IMR-90 (cell line): ENCODE measurements at regions not wholly inside any gene's neighbourhood (a gene's known extent, or its start where the extent isn't known, plus 50 kb on each side); places are given as distances from the start of the nearest gene placed in this dataset.

Experiments used
- ATAC-seq: fragments of 200-7000 bp; cut with Tn5 transposase; 2 replicates; pipeline ENCODE4 v1.9.1; 2020; ENCODE audit warnings: low read depth, mild to moderate bottlenecking, moderate library complexity
- BruUV-seq: library from RNA; stranded (reverse); fragments of 400-500 nt; replicated peaks from 2 replicates; lab custom pipeline; 2021; lab: Mats Ljungman, UMichigan
- CTCF ChIA-PET: fragments of 300-600 bp; formaldehyde crosslinking; extraction: SDS; loops from one replicate; lab custom pipeline; 2021; ENCODE audit warnings: antibody characterized with exemption; lab: Yijun Ruan, JAX
- POLR2A ChIA-PET: fragments of 300-600 bp; sonication (Branson Sonifier 250); formaldehyde crosslinking; loops from one replicate; lab custom pipeline; 2022; ENCODE audit warnings: antibody characterized with exemption; ENCODE audit not compliant: unreplicated experiment; lab: Charles Lee
- DNase-seq: peaks from one replicate; pipeline ENCODE4 v3.0.0; 2013
- H2AFZ ChIP-seq: replicated peaks from 2 replicates; pipeline ENCODE3; 2013; ENCODE audit warnings: low read length, mild to moderate bottlenecking; ENCODE audit not compliant: poor library complexity
- H2AK5ac ChIP-seq: 2 replicates; pipeline ENCODE4 v1.6.1; 2013; ENCODE audit warnings: low read depth, low read length, inconsistent platforms
- H2AK9ac ChIP-seq: replicated peaks from 2 replicates; pipeline ENCODE3; 2013; ENCODE audit warnings: mild to moderate bottlenecking, low read depth, low read length, moderate library complexity; ENCODE audit not compliant: poor library complexity
- H2BK120ac ChIP-seq: 2 replicates; pipeline ENCODE4 v1.6.1; 2013; ENCODE audit warnings: low read depth, low read length, inconsistent platforms
- H2BK15ac ChIP-seq: 3 replicates; pipeline ENCODE4 v1.6.1; 2013; ENCODE audit warnings: low read depth, low read length, inconsistent platforms
- H2BK20ac ChIP-seq: 2 replicates; pipeline ENCODE4 v1.6.1; 2013; ENCODE audit warnings: low read depth, mild to moderate bottlenecking, inconsistent platforms, low read length, moderate library complexity
- H2BK5ac ChIP-seq: 2 replicates; pipeline ENCODE4 v1.6.1; 2013; ENCODE audit warnings: mild to moderate bottlenecking, low read depth, low read length, inconsistent platforms; ENCODE audit not compliant: poor library complexity, severe bottlenecking
- H3K14ac ChIP-seq: replicated peaks from 2 replicates; pipeline ENCODE4 v1.6.1; 2013; ENCODE audit warnings: low read depth, low read length, inconsistent platforms
- H3K18ac ChIP-seq: 2 replicates; pipeline ENCODE4 v1.6.1; 2013; ENCODE audit warnings: low read depth, low read length, control low read depth
- H3K23ac ChIP-seq: 2 replicates; pipeline ENCODE4 v1.6.1; 2013; ENCODE audit warnings: low read depth, low read length, inconsistent platforms
- H3K27ac ChIP-seq: 2 replicates; pipeline ENCODE4 v1.5.1; 2013; ENCODE audit warnings: mild to moderate bottlenecking, control low read depth, low read length; ENCODE audit not compliant: insufficient read depth
- H3K27me3 ChIP-seq: 2 replicates; pipeline ENCODE4 v1.6.1; 2013; ENCODE audit warnings: low read length; ENCODE audit not compliant: control insufficient read depth, insufficient read depth
- H3K36me3 ChIP-seq: 2 replicates; pipeline ENCODE4 v1.6.1; 2013; ENCODE audit warnings: low read length, mixed read lengths; ENCODE audit not compliant: control insufficient read depth, insufficient read depth
- H3K4ac ChIP-seq: 2 replicates; pipeline ENCODE4 v1.6.1; 2013; ENCODE audit warnings: low read depth, low read length, inconsistent platforms
- H3K4me1 ChIP-seq: 2 replicates; pipeline ENCODE4 v1.6.1; 2013; ENCODE audit warnings: low read length, mixed read lengths; ENCODE audit not compliant: control insufficient read depth, insufficient read depth
- H3K4me2 ChIP-seq: 2 replicates; pipeline ENCODE4 v1.6.1; 2013; ENCODE audit warnings: low read depth, mild to moderate bottlenecking, control low read depth, low read length, moderate library complexity
- H3K4me3 ChIP-seq: 2 replicates; pipeline ENCODE4 v1.5.1; 2013; ENCODE audit warnings: low read depth, mild to moderate bottlenecking, control low read depth, low read length, moderate library complexity; ENCODE audit not compliant: insufficient read depth
- H3K56ac ChIP-seq: 2 replicates; pipeline ENCODE4 v1.6.1; 2013; ENCODE audit warnings: low read length, inconsistent platforms; ENCODE audit not compliant: insufficient read depth; ENCODE audit errors: extremely low read depth
- H3K79me1 ChIP-seq, 2 experiments: 2 replicates each; pipeline ENCODE4 v1.6.1; 2013; ENCODE audit warnings: low read length in 2 of 2, inconsistent platforms in 1 of 2, low read depth in 1 of 2
- H3K9ac ChIP-seq: 2 replicates; pipeline ENCODE4 v1.6.1; 2013; ENCODE audit warnings: low read depth, low read length, control low read depth
- H3K9me1 ChIP-seq: 2 replicates; pipeline ENCODE4 v1.6.1; 2013; ENCODE audit warnings: low read length, inconsistent platforms; ENCODE audit not compliant: insufficient read depth
- H3K9me3 ChIP-seq: 2 replicates; pipeline ENCODE4 v1.6.1; 2013; ENCODE audit warnings: low read length; ENCODE audit not compliant: control insufficient read depth, insufficient read depth
- H4K20me1 ChIP-seq: 2 replicates; pipeline ENCODE4 v1.6.1; 2013; ENCODE audit warnings: low read length, inconsistent platforms; ENCODE audit not compliant: insufficient read depth
- H4K5ac ChIP-seq: 2 replicates; pipeline ENCODE4 v1.6.1; 2013; ENCODE audit warnings: mild to moderate bottlenecking, low read depth, low read length, control low read depth
- H4K8ac ChIP-seq, 2 experiments: 2 replicates each; pipeline ENCODE4 v1.6.1; 2013; ENCODE audit warnings: low read depth in 2 of 2, low read length in 2 of 2, control low read depth in 1 of 2, inconsistent platforms in 1 of 2
- H4K91ac ChIP-seq: 2 replicates; pipeline ENCODE4 v1.6.1; 2013; ENCODE audit warnings: low read depth, low read length, inconsistent platforms; ENCODE audit not compliant: insufficient read depth
- BHLHE40 ChIP-seq: fragments of 150-350 bp; IDR thresholded peaks from 2 replicates; pipeline ENCODE4 v1.6.1; 2016; ENCODE audit warnings: mild to moderate bottlenecking, low read depth, low read length
- CEBPB ChIP-seq: IDR thresholded peaks from 2 replicates; pipeline ENCODE4 v1.6.1; 2012; ENCODE audit warnings: low read depth, low read length, improper control_type of control experiment
- CHD1 ChIP-seq: IDR thresholded peaks from 2 replicates; pipeline ENCODE4 v1.6.1; 2012; ENCODE audit warnings: low read depth, low read length, improper control_type of control experiment
- FOS ChIP-seq: fragments of 150-350 bp; IDR thresholded peaks from 2 replicates; pipeline ENCODE4 v1.6.1; 2016; ENCODE audit warnings: low read depth, low read length
- MAFK ChIP-seq: IDR thresholded peaks from 2 replicates; pipeline ENCODE4 v1.6.1; 2012; ENCODE audit warnings: low read depth, low read length, improper control_type of control experiment
- MAZ ChIP-seq: IDR thresholded peaks from 2 replicates; pipeline ENCODE4 v1.6.1; 2012; ENCODE audit warnings: low read depth, mild to moderate bottlenecking, low read length, improper control_type of control experiment, moderate library complexity, borderline replicate concordance
- MXI1 ChIP-seq: IDR thresholded peaks from 2 replicates; pipeline ENCODE4 v1.6.1; 2012; ENCODE audit warnings: low read depth, mild to moderate bottlenecking, low read length, moderate library complexity, borderline replicate concordance
- NFE2L2 ChIP-seq: fragments of 150-350 bp; IDR thresholded peaks from 2 replicates; pipeline ENCODE4 v1.6.1; 2016; ENCODE audit warnings: low read depth, mild to moderate bottlenecking, low read length
- POLR2A ChIP-seq: IDR thresholded peaks from 2 replicates; pipeline ENCODE4 v1.6.1; 2012; ENCODE audit warnings: mild to moderate bottlenecking, low read depth, low read length
- RAD21 ChIP-seq: IDR thresholded peaks from 2 replicates; pipeline ENCODE4 v1.6.1; 2012; ENCODE audit warnings: low read length, improper control_type of control experiment
- RCOR1 ChIP-seq: IDR thresholded peaks from 2 replicates; pipeline ENCODE4 v1.6.1; 2012; ENCODE audit warnings: mild to moderate bottlenecking, low read length, improper control_type of control experiment; ENCODE audit not compliant: insufficient replicate concordance
- RFX5 ChIP-seq: IDR thresholded peaks from 2 replicates; pipeline ENCODE4 v1.8.0; 2012; ENCODE audit warnings: low read depth, mild to moderate bottlenecking, low read length, moderate library complexity
- SMC3 ChIP-seq: fragments of 150-350 bp; IDR thresholded peaks from 2 replicates; pipeline ENCODE4 v1.6.1; 2016; ENCODE audit warnings: low read depth, mild to moderate bottlenecking, antibody characterized with exemption, low read length, moderate library complexity
- WGBS, 2 experiments: methylation state at CpG; one replicate each; pipeline versions ENCODE4 v1.1.5 to v1.1.7; 2013; ENCODE audit warnings: missing lambda C conversion rate in 2 of 2; ENCODE audit not compliant: insufficient read length in 1 of 2; ENCODE audit errors: extremely low coverage in 2 of 2; 5-methylcytosine and 5-hydroxymethylcytosine counted together
- dilution Hi-C: fragments of 300-500 bp; cut with HindIII; formaldehyde crosslinking; loops from one replicate; pipeline ENCODE4 v1.14.3; 2018; ENCODE audit warnings: low sequenced_read_pairs; ENCODE audit not compliant: unreplicated experiment
- in situ Hi-C: fragments of 300-500 bp; cut with MboI; formaldehyde crosslinking; loops from 3 replicates; pipeline ENCODE4 v1.14.3; 2019; ENCODE audit warnings: low sequenced_read_pairs, inconsistent platforms, mixed read lengths
- intact Hi-C: fragments of 100-400 bp; cut with micrococcal nuclease; formaldehyde crosslinking; loops from 2 replicates; pipeline ENCODE4 v1.10.0; 2022
- TF ChIP-seq, protein P1 (sequence below): fragments of 150-350 bp; IDR thresholded peaks from 2 replicates; pipeline ENCODE4 v1.6.1; 2017; ENCODE audit warnings: mild to moderate bottlenecking, antibody characterized with exemption, low read length, low read depth
- TF ChIP-seq, protein P2 (sequence below): conservative IDR thresholded peaks from 2 replicates; pipeline ENCODE4 v1.5.1; 2012; ENCODE audit warnings: mild to moderate bottlenecking, low read depth, low read length, improper control_type of control experiment
- TF ChIP-seq, protein P3 (sequence below): fragments of 150-350 bp; IDR thresholded peaks from 2 replicates; pipeline ENCODE4 v1.6.1; 2016; ENCODE audit warnings: low read depth, mild to moderate bottlenecking, low read length, moderate library complexity, borderline replicate concordance

DNA sequence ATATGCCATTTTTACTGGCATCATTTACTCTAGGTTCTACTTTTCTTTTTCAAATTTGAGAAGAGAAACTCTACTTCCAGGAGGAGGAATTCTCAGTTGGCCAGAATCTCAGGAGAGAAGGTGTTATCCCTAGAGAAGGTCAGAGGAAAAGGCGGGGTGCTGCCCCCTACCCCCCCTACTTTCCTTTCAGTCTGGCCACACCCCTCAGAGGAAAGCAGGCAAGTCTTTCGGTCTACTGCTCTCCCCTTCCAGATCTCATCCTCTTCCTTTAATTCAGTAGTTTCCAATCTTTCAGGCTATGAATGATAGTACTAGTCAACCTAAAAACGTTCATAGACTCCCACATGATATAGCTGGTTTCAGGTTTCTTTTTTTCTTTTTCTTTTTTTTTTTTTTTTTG, 366.5 kb upstream of the TBL1XR1 start:
- H3K14ac ChIP-seq: no peak overlapping the region
- POLR2A ChIA-PET: no interaction called here
- dilution Hi-C loops (no loop called here), in situ Hi-C loops (no loop called here), intact Hi-C loops (no loop called here)
- no peaks in the 10 kb centered on the region for H3K9me3 ChIP-seq
- no TSS peak for BruUV-seq
- no peak overlapping the region for H2BK20ac ChIP-seq
- H3K36me3 ChIP-seq: no peaks in the 10 kb centered on the region
- WGBS, 2 experiments: no CpG with 5 or more reads among the region's 3 CpGs
- no peak overlapping the region for H2AK5ac ChIP-seq
- no peak overlapping the region for H2AFZ ChIP-seq
- H3K4ac ChIP-seq: no peak overlapping the region
- no peaks in the 10 kb centered on the region for H3K9me1 ChIP-seq
- H4K91ac ChIP-seq: no peak overlapping the region
- H3K27me3 ChIP-seq: no peaks in the 10 kb centered on the region
- no peak overlapping the region for H2BK5ac ChIP-seq
- H3K23ac ChIP-seq: no peak overlapping the region
- no peak overlapping the region for H2BK15ac ChIP-seq
- CTCF ChIA-PET: interaction anchor here (0.6 kb wide), 1 partner anchor 51 kb away, joined by 5 read pairs; no protein-coding TSS in a partner anchor
- no peak for ATAC-seq
- no peak overlapping the region for H4K8ac ChIP-seq
- no peak for DNase-seq
- no peak overlapping the region for H3K27ac ChIP-seq
- H3K4me1 ChIP-seq: peaks cover 2% of the 10 kb centered on the region; the same call in 1 of the 2 replicates
- H3K4me3 ChIP-seq: no peak overlapping the region
- H3K56ac ChIP-seq: no peak overlapping the region
- no peak overlapping the region; the same call in 1 of the 2 replicates for H2BK120ac ChIP-seq
- no peak overlapping the region for H2AK9ac ChIP-seq
- TF ChIP-seq BHLHE40 (no peak), CEBPB (no peak), FOS (no peak), NFE2L2 (no peak), MAFK (no peak), POLR2A (no peak), RCOR1 (no peak), SMC3 (no peak), RFX5 (no peak), CHD1 (no peak), RAD21 (no peak), MAZ (no peak), MXI1 (no peak)
- TF ChIP-seq, protein P1, sequence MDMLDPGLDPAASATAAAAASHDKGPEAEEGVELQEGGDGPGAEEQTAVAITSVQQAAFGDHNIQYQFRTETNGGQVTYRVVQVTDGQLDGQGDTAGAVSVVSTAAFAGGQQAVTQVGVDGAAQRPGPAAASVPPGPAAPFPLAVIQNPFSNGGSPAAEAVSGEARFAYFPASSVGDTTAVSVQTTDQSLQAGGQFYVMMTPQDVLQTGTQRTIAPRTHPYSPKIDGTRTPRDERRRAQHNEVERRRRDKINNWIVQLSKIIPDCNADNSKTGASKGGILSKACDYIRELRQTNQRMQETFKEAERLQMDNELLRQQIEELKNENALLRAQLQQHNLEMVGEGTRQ: no peak
- TF ChIP-seq, protein P2, sequence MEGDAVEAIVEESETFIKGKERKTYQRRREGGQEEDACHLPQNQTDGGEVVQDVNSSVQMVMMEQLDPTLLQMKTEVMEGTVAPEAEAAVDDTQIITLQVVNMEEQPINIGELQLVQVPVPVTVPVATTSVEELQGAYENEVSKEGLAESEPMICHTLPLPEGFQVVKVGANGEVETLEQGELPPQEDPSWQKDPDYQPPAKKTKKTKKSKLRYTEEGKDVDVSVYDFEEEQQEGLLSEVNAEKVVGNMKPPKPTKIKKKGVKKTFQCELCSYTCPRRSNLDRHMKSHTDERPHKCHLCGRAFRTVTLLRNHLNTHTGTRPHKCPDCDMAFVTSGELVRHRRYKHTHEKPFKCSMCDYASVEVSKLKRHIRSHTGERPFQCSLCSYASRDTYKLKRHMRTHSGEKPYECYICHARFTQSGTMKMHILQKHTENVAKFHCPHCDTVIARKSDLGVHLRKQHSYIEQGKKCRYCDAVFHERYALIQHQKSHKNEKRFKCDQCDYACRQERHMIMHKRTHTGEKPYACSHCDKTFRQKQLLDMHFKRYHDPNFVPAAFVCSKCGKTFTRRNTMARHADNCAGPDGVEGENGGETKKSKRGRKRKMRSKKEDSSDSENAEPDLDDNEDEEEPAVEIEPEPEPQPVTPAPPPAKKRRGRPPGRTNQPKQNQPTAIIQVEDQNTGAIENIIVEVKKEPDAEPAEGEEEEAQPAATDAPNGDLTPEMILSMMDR: no peak
- TF ChIP-seq, protein P3, sequence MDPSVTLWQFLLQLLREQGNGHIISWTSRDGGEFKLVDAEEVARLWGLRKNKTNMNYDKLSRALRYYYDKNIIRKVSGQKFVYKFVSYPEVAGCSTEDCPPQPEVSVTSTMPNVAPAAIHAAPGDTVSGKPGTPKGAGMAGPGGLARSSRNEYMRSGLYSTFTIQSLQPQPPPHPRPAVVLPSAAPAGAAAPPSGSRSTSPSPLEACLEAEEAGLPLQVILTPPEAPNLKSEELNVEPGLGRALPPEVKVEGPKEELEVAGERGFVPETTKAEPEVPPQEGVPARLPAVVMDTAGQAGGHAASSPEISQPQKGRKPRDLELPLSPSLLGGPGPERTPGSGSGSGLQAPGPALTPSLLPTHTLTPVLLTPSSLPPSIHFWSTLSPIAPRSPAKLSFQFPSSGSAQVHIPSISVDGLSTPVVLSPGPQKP: no peak
- H4K20me1 ChIP-seq: no peaks in the 10 kb centered on the region
- no peak overlapping the region for H4K5ac ChIP-seq
- H3K4me2 ChIP-seq: no peak overlapping the region
- H3K79me1 ChIP-seq: no peaks in the 10 kb centered on the region
- no peak overlapping the region for H3K18ac ChIP-seq
- H3K9ac ChIP-seq: no peak overlapping the region
